Mesothelial cell of epicardium (in vitro differentiated cells): ENCODE measurements at regions not wholly inside any gene's neighbourhood (a gene's known extent, or its start where the extent isn't known, plus 50 kb on each side); places are given as distances from the start of the nearest gene placed in this dataset.
A peak's percentile ranks its signal among the peaks of the same experiment; 100 is the strongest.
"Not testable (repeated sequence)": the region's sequence is repeated elsewhere in the genome, so short reads cannot be mapped to it uniquely, and the experiment has no call there.

Source experiments
- DNase-seq, 2 experiments: peaks; one replicate each; pipeline ENCODE4 v3.0.0; 2021; ENCODE audit warnings: low spot score in 2 of 2; ENCODE audit not compliant: unreplicated experiment in 2 of 2
- H3K27ac Mint-ChIP-seq: 2 replicates; pipeline ENCODE4 v1.8.0; 2021; ENCODE audit warnings: mixed read lengths
- H3K27me3 Mint-ChIP-seq: 2 replicates; pipeline ENCODE4 v1.8.0; 2021; ENCODE audit warnings: low read depth, mixed read lengths
- H3K36me3 Mint-ChIP-seq: 2 replicates; pipeline ENCODE4 v1.8.0; 2021; ENCODE audit warnings: mixed read lengths
- H3K4me1 Mint-ChIP-seq: 2 replicates; pipeline ENCODE4 v1.8.0; 2021; ENCODE audit warnings: mixed read lengths
- H3K4me3 Mint-ChIP-seq: 2 replicates; pipeline ENCODE4 v1.8.0; 2021; ENCODE audit warnings: mild to moderate bottlenecking, moderate library complexity, mixed read lengths
- H3K9me3 Mint-ChIP-seq: 2 replicates; pipeline ENCODE4 v1.8.0; 2021; ENCODE audit warnings: mixed read lengths
- TF ChIP-seq, protein P1 (sequence below): fragments of 200-600 bp; sonication (generic); IDR thresholded peaks from one replicate; pipeline ENCODE4 v1.5.0; 2021; ENCODE audit warnings: antibody characterized with exemption; ENCODE audit not compliant: unreplicated experiment

DNA sequence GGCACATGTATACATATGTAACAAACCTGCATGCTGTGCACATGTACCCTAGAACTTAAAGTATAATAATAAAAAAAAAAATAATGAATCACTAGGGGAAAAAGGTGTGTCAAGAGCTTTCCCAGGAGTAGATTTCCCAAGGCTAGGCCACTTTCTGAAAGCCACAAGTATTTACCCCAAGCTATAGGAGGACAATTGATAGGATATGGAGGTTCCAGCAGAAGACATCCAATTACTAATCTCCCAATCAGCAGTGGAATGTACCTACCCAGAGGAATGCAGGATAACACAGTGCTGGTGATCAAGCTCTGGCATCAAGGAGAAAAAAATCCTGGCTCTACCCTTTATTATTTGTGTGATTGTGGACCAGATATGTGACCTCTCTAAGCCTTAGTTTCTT is 562.7 kb downstream of the RFPL4B start:
- Mint-ChIP-seq H3K27me3 (no peaks in the 10 kb centered on the region), H3K27ac (no peak overlapping the region), H3K4me1 (peaks cover 28% of the 10 kb centered on the region), H3K36me3 (no peaks in the 10 kb centered on the region), H3K9me3 (peaks cover 5% of the 10 kb centered on the region), H3K4me3 (no peak overlapping the region)
- no peak for DNase-seq
- TF ChIP-seq, protein P1, sequence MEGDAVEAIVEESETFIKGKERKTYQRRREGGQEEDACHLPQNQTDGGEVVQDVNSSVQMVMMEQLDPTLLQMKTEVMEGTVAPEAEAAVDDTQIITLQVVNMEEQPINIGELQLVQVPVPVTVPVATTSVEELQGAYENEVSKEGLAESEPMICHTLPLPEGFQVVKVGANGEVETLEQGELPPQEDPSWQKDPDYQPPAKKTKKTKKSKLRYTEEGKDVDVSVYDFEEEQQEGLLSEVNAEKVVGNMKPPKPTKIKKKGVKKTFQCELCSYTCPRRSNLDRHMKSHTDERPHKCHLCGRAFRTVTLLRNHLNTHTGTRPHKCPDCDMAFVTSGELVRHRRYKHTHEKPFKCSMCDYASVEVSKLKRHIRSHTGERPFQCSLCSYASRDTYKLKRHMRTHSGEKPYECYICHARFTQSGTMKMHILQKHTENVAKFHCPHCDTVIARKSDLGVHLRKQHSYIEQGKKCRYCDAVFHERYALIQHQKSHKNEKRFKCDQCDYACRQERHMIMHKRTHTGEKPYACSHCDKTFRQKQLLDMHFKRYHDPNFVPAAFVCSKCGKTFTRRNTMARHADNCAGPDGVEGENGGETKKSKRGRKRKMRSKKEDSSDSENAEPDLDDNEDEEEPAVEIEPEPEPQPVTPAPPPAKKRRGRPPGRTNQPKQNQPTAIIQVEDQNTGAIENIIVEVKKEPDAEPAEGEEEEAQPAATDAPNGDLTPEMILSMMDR = no peak

- TF ChIP-seq, protein P1 = no peak
- Mint-ChIP-seq H3K4me1 (peaks cover 28% of the 10 kb centered on the region), H3K27me3 (no peaks in the 10 kb centered on the region), H3K27ac (no peak overlapping the region), H3K36me3 (no peaks in the 10 kb centered on the region), H3K4me3 (no peak overlapping the region), H3K9me3 (peaks cover 5% of the 10 kb centered on the region)
- DNase-seq = no peak
Measured at GRCh38 chr6:112910256-112910655, 563.1 kb downstream of the RFPL4B start.

GRCh38 chr6:112911959-112912358 is 564.8 kb downstream of the RFPL4B start:
- Mint-ChIP-seq H3K27me3 (no peaks in the 10 kb centered on the region), H3K27ac (peak overlapping the region; percentile 16), H3K9me3 (peaks cover 5% of the 10 kb centered on the region), H3K4me1 (peaks cover 17% of the 10 kb centered on the region), H3K36me3 (no peaks in the 10 kb centered on the region), H3K4me3 (no peak overlapping the region)
- DNase-seq = no peak
- TF ChIP-seq, protein P1 = no peak

DNA sequence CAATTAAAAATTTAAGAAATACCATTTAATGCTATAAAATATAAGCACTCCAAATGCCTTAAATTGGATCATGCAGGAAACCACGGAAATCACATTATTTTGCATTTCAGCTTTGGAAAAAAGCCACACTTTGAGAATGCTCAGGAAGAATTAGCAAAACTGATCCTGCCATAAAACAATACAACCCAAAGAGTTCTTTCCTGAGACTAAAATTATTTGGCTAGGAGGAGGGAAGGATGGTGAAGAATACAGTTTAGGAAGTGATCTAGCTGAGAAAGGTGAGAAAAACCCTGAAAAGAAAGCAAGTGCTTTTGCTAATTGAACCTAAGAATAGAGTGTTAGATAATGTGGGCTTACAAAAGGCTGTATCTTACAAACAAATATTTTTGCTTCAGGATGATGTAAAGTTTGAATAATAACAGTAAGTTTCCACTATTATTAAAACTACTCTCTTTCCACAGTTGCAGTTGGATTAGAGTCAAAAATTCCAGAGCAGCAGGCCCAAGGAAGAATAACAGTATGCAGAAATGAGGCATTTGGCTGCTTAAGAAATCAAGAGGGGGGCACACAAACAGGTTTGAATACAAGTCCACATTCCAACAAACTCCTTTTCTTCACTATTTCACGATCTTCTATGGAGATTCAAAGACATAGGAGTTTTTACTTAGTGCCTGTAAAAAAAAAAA is 565.4 kb downstream of the RFPL4B start:
- DNase-seq = no peak
- H3K27ac Mint-ChIP-seq = peak overlapping the region; percentile 19
- H3K27me3 Mint-ChIP-seq = no peaks in the 10 kb centered on the region
- H3K9me3 Mint-ChIP-seq = peaks cover 5% of the 10 kb centered on the region
- TF ChIP-seq, protein P1 = no peak
- H3K36me3 Mint-ChIP-seq = no peaks in the 10 kb centered on the region
- H3K4me3 Mint-ChIP-seq = no peak overlapping the region
- peaks cover 13% of the 10 kb centered on the region for H3K4me1 Mint-ChIP-seq

DNA sequence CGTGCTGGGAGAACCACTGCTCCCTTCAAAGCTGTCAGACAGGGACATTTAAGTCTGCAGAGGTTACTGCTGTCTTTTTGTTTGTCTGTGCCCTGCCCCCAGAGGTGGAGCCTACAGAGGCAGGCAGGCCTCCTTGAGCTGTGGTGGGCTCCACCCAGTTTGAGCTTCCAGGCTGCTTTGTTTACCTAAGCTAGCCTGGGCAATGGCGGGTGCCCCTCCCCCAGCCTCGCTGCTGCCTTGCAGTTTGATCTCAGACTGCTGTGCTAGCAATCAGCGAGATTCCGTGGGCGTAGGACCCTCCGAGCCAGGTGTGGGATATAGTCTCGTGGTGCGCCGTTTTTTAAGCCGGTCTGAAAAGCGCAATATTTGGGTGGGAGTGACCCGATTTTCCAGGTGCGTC is 572.6 kb downstream of the RFPL4B start:
- not testable (repeated sequence) for H3K27me3 Mint-ChIP-seq, H3K27ac Mint-ChIP-seq, DNase-seq, H3K4me1 Mint-ChIP-seq
- Mint-ChIP-seq H3K9me3 (peaks cover 28% of the 10 kb centered on the region), H3K4me3 (peak overlapping the region; percentile 37), H3K36me3 (peaks cover 23% of the 10 kb centered on the region)

DNA sequence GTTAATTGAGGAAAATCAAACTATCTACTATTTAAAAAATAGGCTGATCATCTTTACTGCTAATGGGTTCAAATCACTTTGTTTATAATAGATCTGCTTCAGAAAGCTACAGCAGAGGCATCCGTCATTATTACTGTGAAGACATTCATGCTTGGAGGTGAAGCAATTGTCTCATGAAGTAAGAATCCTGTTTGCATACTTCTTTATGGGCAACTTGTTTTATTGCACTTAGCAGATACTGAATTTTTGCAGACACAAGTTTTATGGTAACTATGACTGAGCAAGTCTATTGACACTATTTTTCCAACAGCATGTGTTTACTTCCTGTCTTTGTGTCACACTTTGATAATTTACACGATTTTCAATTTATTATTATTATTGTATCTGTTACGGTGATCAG is 573.9 kb downstream of the RFPL4B start:
- no peak overlapping the region for H3K4me3 Mint-ChIP-seq
- H3K9me3 Mint-ChIP-seq = peaks cover 28% of the 10 kb centered on the region
- H3K27me3 Mint-ChIP-seq = no peaks in the 10 kb centered on the region

More for the DNA sequence above, 573.9 kb downstream of the RFPL4B start:
- DNase-seq = no peak
- H3K27ac Mint-ChIP-seq = no peak overlapping the region
- H3K36me3 Mint-ChIP-seq = peaks cover 23% of the 10 kb centered on the region
- TF ChIP-seq, protein P1 = no peak
- H3K4me1 Mint-ChIP-seq = no peaks in the 10 kb centered on the region
